ENCODE measurements at regions not wholly inside any gene's neighbourhood (a gene's known extent, or its start where the extent isn't known, plus 50 kb on each side); places are given as distances from the start of the nearest gene placed in this dataset.

- no peaks in the 10 kb centered on the region for H3K36me3 ChIP-seq (ENCODE audit: control insufficient read depth in 4 of 4, insufficient read depth in 3 of 4, low read depth in 1 of 4, low read length in 3 of 4)
- H3K4me1 ChIP-seq (ENCODE audit: control insufficient read depth in 4 of 4, insufficient read depth in 4 of 4, low read length in 3 of 4): no peaks in the 10 kb centered on the region
- WGBS: 67% methylated on average over 5 of the region's 5 CpGs
- DNase-seq (ENCODE audit: low spot score): no peak
- H3K27me3 ChIP-seq (ENCODE audit: control insufficient read depth in 4 of 4, insufficient read depth in 4 of 4, low read length in 3 of 4): no peaks in the 10 kb centered on the region
- no peak overlapping the region for H3K4me3 ChIP-seq (ENCODE audit: low read depth in 1 of 3, low read length in 3 of 3)
- TF ChIP-seq YY1 (IDR thresholded peaks at IDR 0.05): no peak
- TF ChIP-seq HNF4A (conservative IDR thresholded peaks at IDR 0.05): no peak
- no peak for TF ChIP-seq GABPA (IDR thresholded peaks at IDR 0.05 in 1 of 2, conservative IDR thresholded peaks at IDR 0.05 in 1 of 2)
- TF ChIP-seq EGR1 (IDR thresholded peaks at IDR 0.05; ENCODE audit: low read depth in 2 of 2): no peak
- TF ChIP-seq, protein P1, sequence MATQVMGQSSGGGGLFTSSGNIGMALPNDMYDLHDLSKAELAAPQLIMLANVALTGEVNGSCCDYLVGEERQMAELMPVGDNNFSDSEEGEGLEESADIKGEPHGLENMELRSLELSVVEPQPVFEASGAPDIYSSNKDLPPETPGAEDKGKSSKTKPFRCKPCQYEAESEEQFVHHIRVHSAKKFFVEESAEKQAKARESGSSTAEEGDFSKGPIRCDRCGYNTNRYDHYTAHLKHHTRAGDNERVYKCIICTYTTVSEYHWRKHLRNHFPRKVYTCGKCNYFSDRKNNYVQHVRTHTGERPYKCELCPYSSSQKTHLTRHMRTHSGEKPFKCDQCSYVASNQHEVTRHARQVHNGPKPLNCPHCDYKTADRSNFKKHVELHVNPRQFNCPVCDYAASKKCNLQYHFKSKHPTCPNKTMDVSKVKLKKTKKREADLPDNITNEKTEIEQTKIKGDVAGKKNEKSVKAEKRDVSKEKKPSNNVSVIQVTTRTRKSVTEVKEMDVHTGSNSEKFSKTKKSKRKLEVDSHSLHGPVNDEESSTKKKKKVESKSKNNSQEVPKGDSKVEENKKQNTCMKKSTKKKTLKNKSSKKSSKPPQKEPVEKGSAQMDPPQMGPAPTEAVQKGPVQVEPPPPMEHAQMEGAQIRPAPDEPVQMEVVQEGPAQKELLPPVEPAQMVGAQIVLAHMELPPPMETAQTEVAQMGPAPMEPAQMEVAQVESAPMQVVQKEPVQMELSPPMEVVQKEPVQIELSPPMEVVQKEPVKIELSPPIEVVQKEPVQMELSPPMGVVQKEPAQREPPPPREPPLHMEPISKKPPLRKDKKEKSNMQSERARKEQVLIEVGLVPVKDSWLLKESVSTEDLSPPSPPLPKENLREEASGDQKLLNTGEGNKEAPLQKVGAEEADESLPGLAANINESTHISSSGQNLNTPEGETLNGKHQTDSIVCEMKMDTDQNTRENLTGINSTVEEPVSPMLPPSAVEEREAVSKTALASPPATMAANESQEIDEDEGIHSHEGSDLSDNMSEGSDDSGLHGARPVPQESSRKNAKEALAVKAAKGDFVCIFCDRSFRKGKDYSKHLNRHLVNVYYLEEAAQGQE (IDR thresholded peaks at IDR 0.05): no peak
- no peak for TF ChIP-seq HNF4G (IDR thresholded peaks at IDR 0.05)
- no peak for TF ChIP-seq FOXA2 (IDR thresholded peaks at IDR 0.05)
- no peak for TF ChIP-seq RXRA (IDR thresholded peaks at IDR 0.05)
- TF ChIP-seq MAX (IDR thresholded peaks at IDR 0.05): no peak
- no peak overlapping the region for H3K9ac ChIP-seq (ENCODE audit: low read depth in 1 of 2, low read length in 2 of 2)
- no peak overlapping the region for H3K27ac ChIP-seq (ENCODE audit: low read depth in 1 of 2, low read length in 2 of 2)
- peaks cover 0 to 4% (median 0%) of the 10 kb centered on the region in 4 donors for H3K9me3 ChIP-seq (ENCODE audit: control insufficient read depth in 4 of 4, low read length in 3 of 4)
Measured at GRCh38 chr13:63690672-63691071, 2275.0 kb upstream of the PCDH20 start.

DNA sequence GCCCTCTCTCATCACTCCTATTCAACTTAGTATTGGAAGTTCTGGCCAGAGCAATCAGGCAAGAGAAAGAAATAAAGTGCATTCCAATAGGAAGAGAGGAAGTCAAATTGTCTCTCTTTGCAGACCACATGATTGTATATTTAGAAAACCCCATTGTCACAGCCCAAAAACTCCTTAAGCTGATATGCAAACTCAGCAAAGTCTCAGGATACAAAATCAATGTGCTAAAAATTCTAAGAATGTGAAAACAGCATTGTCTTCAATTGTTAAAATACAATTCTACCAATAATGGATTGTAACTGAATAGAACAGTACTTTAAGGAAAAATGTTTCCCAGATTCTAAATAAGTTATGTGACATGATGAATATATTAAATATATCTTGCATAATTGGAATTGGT lies 2269.2 kb upstream of the PCDH20 start:
- Histone ChIP-seq H3K27ac (ENCODE audit: low read depth in 1 of 2, low read length in 2 of 2) (no peak overlapping the region), H3K4me1 (ENCODE audit: control insufficient read depth in 4 of 4, insufficient read depth in 4 of 4, low read length in 3 of 4) (no peaks in the 10 kb centered on the region), H3K27me3 (ENCODE audit: control insufficient read depth in 4 of 4, insufficient read depth in 4 of 4, low read length in 3 of 4) (no peaks in the 10 kb centered on the region), H3K4me3 (ENCODE audit: low read depth in 1 of 3, low read length in 3 of 3) (no peak overlapping the region), H3K9me3 (ENCODE audit: control insufficient read depth in 4 of 4, low read length in 3 of 4) (peaks cover 0 to 1% (median 0%) of the 10 kb centered on the region in 4 donors), H3K9ac (ENCODE audit: low read depth in 1 of 2, low read length in 2 of 2) (no peak overlapping the region), H3K36me3 (ENCODE audit: control insufficient read depth in 4 of 4, insufficient read depth in 3 of 4, low read depth in 1 of 4, low read length in 3 of 4) (no peaks in the 10 kb centered on the region)
- DNase-seq (ENCODE audit: low spot score): no peak
- no peak for TF ChIP-seq ZBTB33 (IDR thresholded peaks at IDR 0.05)
- TF ChIP-seq SP1 (IDR thresholded peaks at IDR 0.05): no peak
- no peak for TF ChIP-seq MAX (IDR thresholded peaks at IDR 0.05)
- no peak for TF ChIP-seq CTCF (IDR thresholded peaks at IDR 0.05; ENCODE audit: low read depth, low read length, missing input control)
- TF ChIP-seq RAD21 (IDR thresholded peaks at IDR 0.05): no peak
- TF ChIP-seq GABPA (IDR thresholded peaks at IDR 0.05 in 1 of 2, conservative IDR thresholded peaks at IDR 0.05 in 1 of 2): no peak
- no peak for TF ChIP-seq YY1 (IDR thresholded peaks at IDR 0.05)
- no peak for TF ChIP-seq HNF4G (IDR thresholded peaks at IDR 0.05)
- no peak for TF ChIP-seq JUND (IDR thresholded peaks at IDR 0.05)
- TF ChIP-seq EGR1 (IDR thresholded peaks at IDR 0.05; ENCODE audit: low read depth in 2 of 2): no peak
- TF ChIP-seq FOXA1 (IDR thresholded peaks at IDR 0.05): no peak
- TF ChIP-seq NR2F2 (IDR thresholded peaks at IDR 0.05): no peak
- TF ChIP-seq, protein P1 (IDR thresholded peaks at IDR 0.05): no peak
- no peak for TF ChIP-seq HNF4A (conservative IDR thresholded peaks at IDR 0.05)
- TF ChIP-seq RXRA (IDR thresholded peaks at IDR 0.05): no peak
- TF ChIP-seq TAF1 (conservative IDR thresholded peaks at IDR 0.05): no peak
- TF ChIP-seq FOXA2 (IDR thresholded peaks at IDR 0.05): no peak
- no peak for TF ChIP-seq ATF3 (IDR thresholded peaks at IDR 0.05)

All from liver (tissue), 8 donors.